Ovary (tissue), 7 donors: ENCODE measurements at regions not wholly inside any gene's neighbourhood (a gene's known extent, or its start where the extent isn't known, plus 50 kb on each side); places are given as distances from the start of the nearest gene placed in this dataset.

ENCODE experiments used
- DNase-seq, 5 donors: peaks; one replicate each; pipeline ENCODE4 v3.0.0-alpha.2; 2019 to 2020
- H3K27ac ChIP-seq, 2 donors: fragments of 200-600 bp; one replicate each; pipeline versions ENCODE4 v1.5.1 to v1.8.0; 2019 to 2022
- H3K27me3 ChIP-seq: fragments of 200-600 bp; one replicate; pipeline ENCODE4 v1.8.0; 2022
- H3K36me3 ChIP-seq: fragments of 200-600 bp; sonication (generic); one replicate; pipeline ENCODE4 v1.5.1; 2019
- H3K4me1 ChIP-seq: one replicate; pipeline ENCODE4 v1.8.1; 2013; ENCODE audit warnings: mild to moderate bottlenecking, moderate library complexity; ENCODE audit not compliant: insufficient read depth
- H3K4me3 ChIP-seq: fragments of 200-600 bp; sonication (generic); one replicate; pipeline ENCODE4 v1.5.1; 2017
- H3K9me3 ChIP-seq, 2 donors: fragments of 200-600 bp in 1 of 2; sonication (generic) in 1 of 2; one replicate each; pipeline versions ENCODE4 v1.5.1 to v1.8.1; 2013 to 2019; ENCODE audit warnings: mild to moderate bottlenecking in 1 of 2, moderate library complexity in 1 of 2
- EP300 ChIP-seq: sonication (generic); formaldehyde crosslinking; IDR thresholded peaks from one replicate; pipeline ENCODE4 v1.6.1; 2017; ENCODE audit warnings: antibody characterized with exemption
- POLR2A ChIP-seq: fragments of 450-650 bp; IDR thresholded peaks from one replicate; pipeline ENCODE4 v1.6.1; 2017; ENCODE audit warnings: antibody characterized with exemption, mild to moderate bottlenecking, moderate library complexity
- WGBS, 3 donors: extraction: QIAGEN DNeasy Blood & Tissue Kit in 1 of 3; methylation state at CpG; one replicate each; pipeline versions ENCODE4 v1.1.5 to v1.1.7; 2013 to 2017; 5-methylcytosine and 5-hydroxymethylcytosine counted together
- intact Hi-C, 4 donors: fragments of 100-400 bp; cut with DNase I; formaldehyde crosslinking; loops; one replicate each; pipeline versions ENCODE4 v1.11.0 to v1.15.1; 2022 to 2023
- TF ChIP-seq, protein P1 (sequence below), 3 donors: fragments of 450-650 bp in 2 of 3; fragments of 200-600 bp in 1 of 3; IDR thresholded peaks; one replicate each; pipeline versions ENCODE4 v1.5.1 to v1.8.0; 2016 to 2022; ENCODE audit warnings: antibody characterized with exemption in 3 of 3, mild to moderate bottlenecking in 1 of 3
- donor health status: DM: no; HTN: no; CAD: no; lungs with moderate emphysema.
- donor health status: DM: no; HTN: no; CAD: no.
- donor health status: Bipolar disorder and iron deficiency.
- donor health status: DM: no; HTN: no; CAD: no.
- donor health status: DM: yes; HTN: yes; CAD: no.

DNA sequence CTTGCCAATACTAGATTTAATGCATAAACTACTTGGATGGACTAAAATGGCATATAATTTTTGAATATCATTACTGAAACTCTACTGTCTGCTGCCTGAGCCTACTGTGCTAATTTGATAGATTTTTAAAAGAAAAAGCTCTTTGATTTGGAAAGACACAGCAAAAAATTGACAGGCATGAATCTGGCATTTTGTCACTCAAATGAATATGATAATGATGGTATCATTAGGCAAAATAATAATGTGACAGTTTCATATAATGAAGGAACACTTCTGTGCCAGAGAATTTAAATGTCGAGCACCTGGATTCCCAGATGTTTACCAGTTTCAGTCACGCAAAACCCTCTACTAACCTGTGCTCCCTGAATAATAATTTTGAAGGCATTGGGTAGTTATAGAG lies 60.0 kb upstream of the SLC13A1 start:
- no peak for DNase-seq
- no peaks in the 10 kb centered on the region for H3K9me3 ChIP-seq
- H3K36me3 ChIP-seq = no peaks in the 10 kb centered on the region
- intact Hi-C loops = no loop called here
- H3K27ac ChIP-seq = no peak overlapping the region
- no peak overlapping the region for H3K4me3 ChIP-seq
- H3K27me3 ChIP-seq = no peaks in the 10 kb centered on the region
- TF ChIP-seq POLR2A (no peak), EP300 (no peak)
- TF ChIP-seq, protein P1, sequence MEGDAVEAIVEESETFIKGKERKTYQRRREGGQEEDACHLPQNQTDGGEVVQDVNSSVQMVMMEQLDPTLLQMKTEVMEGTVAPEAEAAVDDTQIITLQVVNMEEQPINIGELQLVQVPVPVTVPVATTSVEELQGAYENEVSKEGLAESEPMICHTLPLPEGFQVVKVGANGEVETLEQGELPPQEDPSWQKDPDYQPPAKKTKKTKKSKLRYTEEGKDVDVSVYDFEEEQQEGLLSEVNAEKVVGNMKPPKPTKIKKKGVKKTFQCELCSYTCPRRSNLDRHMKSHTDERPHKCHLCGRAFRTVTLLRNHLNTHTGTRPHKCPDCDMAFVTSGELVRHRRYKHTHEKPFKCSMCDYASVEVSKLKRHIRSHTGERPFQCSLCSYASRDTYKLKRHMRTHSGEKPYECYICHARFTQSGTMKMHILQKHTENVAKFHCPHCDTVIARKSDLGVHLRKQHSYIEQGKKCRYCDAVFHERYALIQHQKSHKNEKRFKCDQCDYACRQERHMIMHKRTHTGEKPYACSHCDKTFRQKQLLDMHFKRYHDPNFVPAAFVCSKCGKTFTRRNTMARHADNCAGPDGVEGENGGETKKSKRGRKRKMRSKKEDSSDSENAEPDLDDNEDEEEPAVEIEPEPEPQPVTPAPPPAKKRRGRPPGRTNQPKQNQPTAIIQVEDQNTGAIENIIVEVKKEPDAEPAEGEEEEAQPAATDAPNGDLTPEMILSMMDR (IDR thresholded peaks at IDR 0.05) = no peak
- WGBS, 3 donors = 63 to 70% (median 68%) methylated on average over 2 of the region's 2 CpGs
- H3K4me1 ChIP-seq = no peaks in the 10 kb centered on the region
